GM12865 (cell line): ENCODE measurements at regions not wholly inside any gene's neighbourhood (a gene's known extent, or its start where the extent isn't known, plus 50 kb on each side); places are given as distances from the start of the nearest gene placed in this dataset.

Experiments used
- DNase-seq: peaks from one replicate; pipeline ENCODE4 v3.0.0; 2010; ENCODE audit warnings: low read depth
- H3K4me3 ChIP-seq: 2 replicates; pipeline ENCODE4 v1.5.1; 2011; ENCODE audit warnings: mild to moderate bottlenecking, low read depth, low read length, control low read depth
- CTCF ChIP-seq: IDR thresholded peaks from 2 replicates; pipeline ENCODE4 v1.5.1; 2011; ENCODE audit warnings: low read length, control low read depth, low read depth, inconsistent platforms; ENCODE audit not compliant: insufficient read depth; ENCODE audit errors: missing control alignments

GRCh38 chr11:134562941-134563471, 151.0 kb upstream of the B3GAT1 start:
- no peak overlapping the region for H3K4me3 ChIP-seq
- TF ChIP-seq CTCF = no peak
- no peak for DNase-seq

- DNase-seq = no peak
- no peak overlapping the region for H3K4me3 ChIP-seq
- no peak for TF ChIP-seq CTCF
These were observed 150.2 kb upstream of the B3GAT1 start for GRCh38 chr11:134562196-134562595.

- TF ChIP-seq CTCF = no peak
These were observed 149.3 kb upstream of the B3GAT1 start for GRCh38 chr11:134561331-134561720.

GRCh38 chr11:134560566-134561330, 148.7 kb upstream of the B3GAT1 start:
- no peak overlapping the region for H3K4me3 ChIP-seq
- TF ChIP-seq CTCF = no peak
- DNase-seq = no peak

More at GRCh38 chr11:134561331-134561720, 149.3 kb upstream of the B3GAT1 start:
- DNase-seq = no peak
- H3K4me3 ChIP-seq = no peak overlapping the region

- TF ChIP-seq CTCF = no peak
- H3K4me3 ChIP-seq = no peak overlapping the region
- no peak for DNase-seq
These were observed 148.0 kb upstream of the B3GAT1 start for GRCh38 chr11:134560066-134560465.

- TF ChIP-seq CTCF = no peak
- no peak for DNase-seq
These were observed 147.5 kb upstream of the B3GAT1 start for GRCh38 chr11:134559602-134559962.

More at GRCh38 chr11:134559602-134559962, 147.5 kb upstream of the B3GAT1 start:
- no peak overlapping the region for H3K4me3 ChIP-seq
